SW480 (cell line): ENCODE measurements at regions not wholly inside any gene's neighbourhood (a gene's known extent, or its start where the extent isn't known, plus 50 kb on each side); places are given as distances from the start of the nearest gene placed in this dataset.
A peak's percentile ranks its signal among the peaks of the same experiment; 100 is the strongest.
"Not testable (repeated sequence)": the region's sequence is repeated elsewhere in the genome, so short reads cannot be mapped to it uniquely, and the experiment has no call there.

Experiments used
- DNase-seq: peaks from one replicate; pipeline ENCODE4 v3.0.0-alpha.2; 2016; ENCODE audit warnings: low spot score

DNA sequence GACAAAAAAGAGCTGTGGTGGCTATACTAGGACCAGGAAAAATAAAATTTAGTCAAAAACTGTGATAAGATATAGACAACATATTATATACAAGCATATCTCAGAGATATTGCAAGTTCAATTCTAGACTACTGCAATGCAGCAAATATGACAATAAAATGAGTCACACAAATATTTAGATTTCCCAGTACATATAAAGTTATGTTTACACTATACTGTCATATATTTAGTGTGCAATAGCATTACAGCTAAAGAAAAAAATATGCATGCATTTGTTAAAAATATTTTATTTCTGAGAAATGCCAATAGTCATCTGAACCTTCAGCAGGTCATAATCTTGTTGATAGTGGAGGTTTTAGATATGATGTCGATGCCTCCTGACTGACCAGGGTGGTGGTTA lies 72.1 kb downstream of the AKR1C4 start:
- no peak for DNase-seq

DNA sequence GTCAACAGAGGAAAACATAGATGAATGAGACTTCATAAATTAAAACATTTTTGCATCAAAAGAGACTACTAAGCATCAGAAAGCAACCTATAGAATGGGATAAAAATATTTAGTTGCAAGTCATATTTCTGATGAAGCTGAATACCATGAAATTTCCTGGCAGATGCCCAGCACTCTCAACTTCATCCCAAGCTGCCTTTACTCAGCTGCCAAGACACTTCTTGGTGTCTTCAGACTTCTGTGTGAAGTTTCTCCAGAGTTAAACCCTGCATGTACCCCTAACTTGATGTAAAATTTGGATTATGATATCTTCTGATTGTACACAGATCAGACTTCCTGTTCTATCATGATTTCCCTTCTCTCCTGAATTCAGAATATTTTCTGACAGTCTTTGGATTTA lies 73.2 kb downstream of the AKR1C4 start:
- no peak for DNase-seq

DNA sequence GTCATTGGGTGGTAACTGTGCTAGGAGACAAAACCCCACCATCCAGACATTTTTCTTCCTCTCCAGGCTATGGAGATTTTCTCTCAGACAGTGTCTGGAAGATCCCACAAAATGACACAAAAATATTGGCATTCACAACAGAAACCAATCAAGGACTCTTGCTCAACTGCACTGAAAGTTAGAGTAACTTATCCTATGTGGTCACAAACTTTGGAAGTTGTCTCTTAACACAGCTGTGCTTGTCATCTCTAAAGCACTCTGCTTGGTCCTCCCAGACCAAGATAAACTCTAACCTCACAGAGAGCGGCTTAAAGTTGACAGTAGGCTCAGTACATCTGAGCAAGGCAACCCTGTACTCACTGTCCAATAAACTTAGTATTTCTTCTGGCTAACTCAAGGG lies 74.9 kb downstream of the AKR1C4 start:
- DNase-seq: no peak

DNA sequence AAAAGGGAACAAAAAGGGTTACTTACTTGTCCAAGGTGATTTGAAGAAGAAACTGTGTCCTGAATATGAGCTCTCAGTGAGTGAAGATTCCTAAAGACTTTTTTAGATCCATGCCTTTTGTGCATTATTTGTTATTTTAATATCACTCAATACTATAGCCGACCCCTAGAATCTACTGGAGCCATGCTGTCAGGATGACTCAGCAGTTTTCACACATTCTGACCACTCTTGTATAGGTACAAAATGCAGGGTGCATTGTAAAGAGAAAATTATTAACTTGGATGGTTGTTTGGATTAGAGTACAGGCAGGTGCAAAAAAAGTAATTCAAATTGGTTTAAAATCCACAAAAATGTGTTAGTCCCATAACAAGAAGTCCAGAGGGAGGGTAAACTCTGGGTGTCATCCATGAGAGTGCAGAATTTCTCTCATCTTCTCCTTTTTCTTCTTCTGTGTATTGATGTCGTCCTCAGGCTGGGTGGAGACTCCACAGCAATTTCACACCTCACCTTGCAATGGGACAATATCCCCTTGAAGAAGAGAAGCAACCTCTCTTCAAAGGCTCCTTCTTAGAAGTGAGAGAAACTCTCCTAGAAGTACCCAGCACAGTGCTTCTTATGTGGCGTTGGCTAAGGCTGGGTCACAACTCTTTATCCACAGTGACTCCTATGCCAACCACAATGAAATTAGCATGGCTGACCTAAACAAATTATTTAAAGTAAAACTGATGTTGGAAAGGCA lies 75.6 kb downstream of the AKR1C4 start:
- DNase-seq: no peak

DNA sequence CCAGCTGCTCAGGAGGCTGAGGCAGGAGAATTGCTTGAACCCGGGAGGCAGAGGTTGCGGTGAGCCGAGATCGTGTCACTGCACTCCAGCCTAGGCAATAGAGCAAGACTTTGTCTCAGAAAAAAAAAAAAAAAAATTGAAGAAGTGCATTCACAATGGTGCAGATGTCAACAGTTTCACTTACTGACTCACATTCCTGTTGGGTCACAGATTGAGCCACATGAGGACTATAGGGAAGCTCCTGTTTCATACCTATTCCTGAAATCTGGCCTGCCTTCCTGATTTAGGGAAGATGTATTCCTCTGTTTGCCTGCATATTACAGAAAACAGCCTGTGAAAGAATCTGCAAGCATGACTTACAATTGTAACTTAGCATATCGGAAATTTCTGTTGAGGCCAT lies 78.2 kb downstream of the AKR1C4 start:
- no peak for DNase-seq

DNA sequence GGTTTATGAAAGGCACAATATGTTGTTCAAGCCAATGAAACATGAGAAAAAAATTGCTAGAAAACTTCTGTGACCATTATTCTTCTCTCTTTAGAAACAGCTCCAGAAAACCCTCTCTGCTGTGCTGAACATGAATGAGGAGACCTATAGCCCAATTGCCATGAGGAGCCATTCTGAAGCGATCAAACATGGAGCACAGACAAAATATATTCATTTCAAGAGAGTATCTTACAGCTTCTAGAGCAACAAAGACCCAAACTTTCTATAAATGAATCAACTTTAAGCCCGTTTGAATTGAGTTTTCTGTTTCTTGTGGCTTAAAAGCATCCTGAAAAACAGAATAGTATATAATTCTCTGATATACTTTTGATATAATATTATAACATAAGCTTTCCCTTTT lies 83.4 kb upstream of the UCN3 start:
- no peak for DNase-seq

DNA sequence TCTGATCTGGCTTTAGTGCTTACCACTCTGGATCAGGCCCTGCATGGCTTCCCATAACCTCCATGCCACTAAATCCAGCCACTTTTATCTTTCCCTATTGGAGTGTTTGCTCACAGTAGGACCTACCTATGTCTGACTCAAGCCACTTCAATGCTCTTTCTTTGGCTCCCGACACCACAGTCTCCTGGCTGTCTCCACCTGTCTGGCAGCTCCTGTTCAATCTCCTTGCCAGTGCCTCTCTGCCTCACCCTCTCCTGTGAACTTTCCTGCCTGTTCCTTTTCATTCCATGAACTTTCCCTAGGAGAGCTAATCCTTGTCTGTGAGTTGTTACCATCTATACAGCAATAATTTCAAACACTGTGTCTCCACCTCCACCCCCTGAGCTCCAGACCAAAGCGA lies 82.6 kb upstream of the UCN3 start:
- no peak for DNase-seq

DNA sequence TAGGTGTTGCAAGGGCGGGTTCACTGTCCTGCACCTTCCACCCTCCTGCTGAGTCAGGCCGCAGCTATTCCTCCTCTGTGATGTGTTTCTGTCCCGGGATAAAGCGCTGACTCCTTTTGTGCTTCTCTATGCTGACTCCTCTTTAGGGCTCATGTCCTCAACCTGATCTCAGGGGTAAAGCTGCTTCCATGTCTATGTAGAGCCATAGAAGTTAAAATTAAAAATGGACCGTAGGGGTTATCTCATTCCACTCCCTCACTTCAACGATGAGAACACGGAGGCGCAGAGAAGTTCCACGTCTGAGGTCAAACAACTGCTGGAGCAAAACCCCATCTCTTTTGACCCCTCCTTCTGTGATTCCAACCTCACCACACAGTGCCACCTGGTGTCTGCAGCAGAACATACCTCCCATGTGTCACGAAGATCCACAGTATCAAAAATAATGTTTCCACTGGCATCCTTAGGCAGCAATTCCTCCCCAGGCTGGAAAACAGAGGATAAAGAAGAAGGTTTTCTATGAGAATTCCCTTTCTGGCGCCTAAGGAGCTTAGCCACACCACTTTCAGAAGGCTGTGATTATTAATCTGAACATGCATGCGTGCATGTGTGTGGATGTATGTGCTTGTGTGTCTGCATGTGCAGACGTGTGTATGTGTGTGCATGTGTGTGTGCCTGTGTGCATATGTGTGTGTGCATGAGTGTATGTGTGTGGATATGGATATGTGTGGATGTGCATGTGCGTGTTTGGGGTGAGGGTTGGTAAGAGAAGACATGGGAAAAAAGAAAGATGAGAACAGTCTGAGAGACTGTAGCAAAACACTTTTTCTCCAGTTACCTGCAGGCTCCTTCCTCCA lies 81.2 kb upstream of the UCN3 start:
- peak; percentile 70 for DNase-seq

DNA sequence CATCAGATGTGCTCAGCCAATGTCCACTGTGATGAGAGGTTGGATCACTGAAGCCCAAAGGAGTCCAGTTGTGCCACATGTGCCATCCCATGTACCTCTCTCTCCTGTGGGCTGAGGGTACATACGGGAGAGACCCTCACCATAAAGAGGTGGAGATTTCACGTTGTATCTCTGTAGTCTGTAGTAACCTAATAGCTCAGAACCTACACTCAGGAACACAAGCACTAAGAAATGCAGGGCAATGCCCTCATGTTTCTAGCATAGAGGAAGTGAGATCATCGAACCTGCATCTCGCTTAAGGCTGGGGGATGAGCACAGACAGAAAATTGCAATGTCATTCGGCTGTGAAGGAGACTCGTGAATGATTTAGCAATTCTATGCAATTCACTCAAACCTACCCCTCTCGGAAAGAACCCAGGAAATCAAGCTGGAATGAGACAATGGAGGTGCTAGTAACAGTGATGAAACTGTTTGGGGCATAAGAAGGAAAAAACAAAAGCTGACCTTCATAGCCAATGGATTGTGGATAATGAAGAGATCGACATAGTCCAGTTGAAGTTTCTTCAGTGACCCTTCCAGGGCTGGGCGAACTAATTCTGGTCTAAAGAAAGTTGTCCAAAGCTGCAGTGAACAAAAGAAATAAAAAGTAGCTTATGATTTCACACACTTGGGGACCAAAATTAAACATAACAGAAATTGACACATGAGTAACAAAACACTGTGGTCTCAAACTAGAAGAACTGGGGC lies 80.3 kb upstream of the UCN3 start:
- no peak for DNase-seq

DNA sequence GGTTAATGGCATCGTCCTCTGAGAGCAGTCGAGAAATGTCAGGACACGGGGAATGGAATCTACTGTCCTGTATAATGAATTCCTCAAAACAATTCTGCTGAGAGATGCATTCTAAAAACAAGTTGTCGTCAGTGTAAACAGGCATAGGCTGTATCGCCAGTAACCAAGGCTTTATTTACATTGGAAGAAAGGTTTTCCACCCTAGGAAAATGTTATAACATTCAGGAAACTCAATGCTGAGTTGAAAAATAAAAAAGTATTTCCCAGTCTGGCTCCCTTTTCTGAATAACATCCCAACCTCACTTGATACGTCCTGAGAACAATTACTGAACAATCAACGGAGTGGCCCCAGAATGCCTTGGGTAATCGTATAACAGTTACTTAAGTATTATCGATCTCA lies 79.6 kb upstream of the UCN3 start:
- DNase-seq: no peak

DNA sequence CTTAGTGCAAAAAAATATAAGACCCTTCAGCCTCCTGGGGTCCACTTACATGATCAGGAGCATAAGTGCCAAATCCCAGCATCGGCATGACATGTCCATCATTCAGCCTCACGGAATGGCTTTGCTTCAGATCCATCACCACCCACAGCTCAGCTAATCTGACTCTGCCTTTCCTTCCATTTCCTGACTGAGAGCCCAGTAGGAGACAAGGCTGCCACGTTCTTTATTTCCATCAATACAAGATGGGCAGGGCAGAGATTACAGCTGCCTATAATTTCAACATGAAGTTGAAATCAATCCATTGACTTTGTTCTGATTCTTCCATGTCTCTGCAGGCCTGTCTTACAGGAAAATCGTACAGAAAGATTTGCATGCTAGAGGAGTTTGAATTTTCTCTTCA lies 76.4 kb upstream of the UCN3 start:
- no peak for DNase-seq

DNA sequence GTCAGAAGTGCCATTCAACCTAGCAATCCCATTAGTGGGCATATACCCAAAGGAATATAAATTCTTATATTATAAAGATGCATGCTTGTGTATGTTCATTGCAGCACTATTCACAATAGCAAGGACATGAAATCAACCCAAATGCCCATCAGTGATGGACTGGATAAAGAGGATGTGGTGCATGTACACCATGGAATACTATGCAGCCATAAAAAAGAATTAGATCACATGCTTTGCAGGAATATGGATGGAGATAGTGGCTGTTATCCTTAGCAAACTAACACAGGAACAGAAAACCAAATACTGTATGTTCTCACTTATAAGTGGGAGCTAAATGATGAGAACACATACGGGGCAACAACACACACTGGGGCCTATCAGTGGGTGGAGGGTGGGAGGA lies 75.5 kb upstream of the UCN3 start:
- DNase-seq: not testable (repeated sequence)

DNA sequence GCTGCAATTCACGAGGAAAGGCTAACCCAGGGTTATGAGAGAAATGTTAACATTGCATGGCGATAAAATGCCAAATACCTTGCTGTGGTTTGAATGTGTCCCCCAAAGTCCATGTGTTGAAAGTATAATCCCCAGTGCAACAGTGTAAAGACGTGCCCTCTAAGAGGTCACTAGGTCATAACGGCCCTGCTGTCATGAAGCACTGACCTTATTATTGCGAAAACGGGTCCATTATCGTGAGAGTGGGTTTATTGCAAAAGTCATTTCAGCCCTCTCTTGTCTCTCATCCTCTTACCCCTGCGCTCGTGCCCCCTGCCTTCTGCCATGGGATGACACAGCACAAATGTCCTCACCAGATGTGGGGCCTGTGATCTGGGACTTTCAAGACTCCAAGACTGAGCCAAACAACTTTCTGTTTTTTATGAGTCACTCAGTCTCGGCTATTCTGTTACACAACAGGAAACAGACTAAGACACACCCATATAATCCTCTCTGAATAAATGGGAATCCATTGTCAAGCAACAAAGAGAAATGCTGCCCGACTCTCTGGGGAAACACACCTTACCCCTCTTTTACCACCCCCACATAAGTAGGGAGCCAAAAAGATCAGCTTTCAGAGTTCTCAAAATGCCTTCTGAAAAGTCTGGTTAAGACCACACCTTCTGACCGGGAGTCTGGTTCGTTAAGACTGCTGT lies 73.1 kb upstream of the UCN3 start:
- peak; percentile 57 for DNase-seq

DNA sequence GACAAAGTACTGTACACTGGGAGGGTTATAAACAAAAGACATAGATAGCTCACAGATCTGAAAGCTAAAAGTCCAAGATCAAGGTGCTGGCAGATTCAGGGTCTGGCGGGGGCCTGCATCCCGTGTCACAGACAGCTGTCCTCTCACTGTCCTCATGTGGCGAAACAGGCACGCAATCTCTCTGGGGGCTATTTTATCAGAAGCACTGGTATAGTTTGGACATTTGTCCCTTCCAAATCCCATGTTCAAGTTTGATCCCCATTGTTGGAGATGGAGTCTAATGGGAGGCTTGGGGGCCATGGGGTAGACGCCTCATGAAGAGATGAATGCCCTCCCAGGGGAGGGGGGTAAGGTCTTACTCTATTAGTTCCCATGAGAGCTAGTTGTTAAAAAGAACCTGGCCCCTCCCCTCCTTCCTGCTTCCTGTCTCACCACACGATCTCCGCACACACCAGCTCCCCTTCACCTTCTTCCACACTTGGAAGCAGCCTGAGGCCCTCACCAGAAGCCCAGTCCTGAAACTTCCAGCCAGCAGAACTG lies 72.5 kb upstream of the UCN3 start:
- DNase-seq: no peak

DNA sequence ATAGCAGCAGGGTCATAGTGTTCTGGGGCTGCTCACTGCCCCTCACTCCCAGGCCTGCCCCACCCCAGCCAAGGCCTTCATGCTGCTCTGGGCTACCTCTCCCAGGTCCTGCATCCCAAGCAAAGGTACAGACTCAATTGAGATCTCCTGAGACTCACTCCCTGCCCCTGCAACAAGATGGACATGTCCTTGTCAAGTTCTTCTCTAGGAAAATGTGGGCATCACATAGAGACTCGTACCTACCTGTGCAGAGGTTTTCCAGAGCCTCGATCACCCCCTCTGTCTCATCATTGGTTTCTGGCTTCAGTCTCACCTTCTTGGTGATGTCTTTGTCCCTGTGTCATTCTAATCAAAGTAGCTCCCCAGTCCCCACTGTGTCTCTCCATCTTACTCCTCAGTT lies 71.8 kb upstream of the UCN3 start:
- DNase-seq: not testable (repeated sequence)

DNA sequence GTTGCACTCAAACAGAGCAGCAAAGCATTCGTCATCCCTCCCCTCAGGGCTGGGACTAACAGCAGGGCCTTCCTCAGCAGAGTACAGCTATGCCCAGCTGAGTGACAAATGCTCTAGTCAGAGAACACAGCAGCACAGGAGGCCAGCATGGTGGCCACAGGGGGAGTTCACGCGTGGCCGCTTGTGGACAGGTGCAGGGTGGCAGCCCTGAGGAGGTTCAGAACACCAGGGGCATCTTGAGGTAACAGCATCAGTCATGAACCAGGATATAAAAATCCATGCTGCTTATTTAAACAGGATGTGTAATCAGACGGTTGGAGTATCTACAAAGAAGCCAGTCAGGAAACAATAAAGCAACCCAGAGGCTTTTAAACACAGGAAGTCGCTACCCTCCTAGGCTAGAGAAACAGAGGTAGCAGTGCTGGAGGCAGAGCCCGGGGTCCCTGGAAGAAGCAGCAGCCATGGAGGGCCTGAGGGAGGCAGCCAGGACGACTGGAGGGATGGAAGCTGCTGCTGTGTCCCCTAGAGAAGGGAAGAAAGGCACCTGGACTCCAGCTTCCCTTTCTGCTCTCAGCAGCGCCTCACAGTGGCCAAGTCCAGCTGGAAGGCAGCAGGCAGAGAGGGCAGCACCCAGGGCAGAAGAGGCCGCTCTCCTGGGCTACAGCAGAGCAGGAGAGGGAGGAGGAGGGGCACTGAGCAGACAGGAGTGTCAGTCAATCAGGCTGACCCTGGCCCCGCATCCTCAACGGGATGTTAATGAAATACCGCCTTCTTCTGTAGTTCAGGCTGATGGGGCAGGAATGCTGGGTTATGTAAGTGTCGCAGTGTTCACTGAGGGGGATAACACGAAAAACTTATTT lies 70.8 kb upstream of the UCN3 start:
- peak; percentile 13 for DNase-seq

DNA sequence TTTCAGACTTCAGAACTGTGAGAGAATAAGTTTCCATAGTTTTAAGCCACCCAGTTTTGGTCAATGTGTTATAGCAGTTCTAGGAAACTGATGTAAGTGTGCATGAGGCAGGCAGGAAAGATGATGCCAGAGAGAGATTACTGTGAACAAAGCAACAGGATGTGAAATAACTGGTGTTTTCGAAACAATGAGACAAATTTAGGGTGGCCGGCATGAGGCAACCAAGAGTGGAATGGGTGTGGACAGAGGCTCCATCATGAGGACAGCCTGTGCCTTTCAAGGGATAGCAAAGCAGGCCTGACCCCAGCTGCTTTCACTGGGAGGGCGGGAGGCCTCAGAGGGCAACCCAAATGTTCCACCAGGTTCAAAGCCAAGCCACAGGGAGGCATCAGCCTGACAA lies 67.3 kb upstream of the UCN3 start:
- no peak for DNase-seq

DNA sequence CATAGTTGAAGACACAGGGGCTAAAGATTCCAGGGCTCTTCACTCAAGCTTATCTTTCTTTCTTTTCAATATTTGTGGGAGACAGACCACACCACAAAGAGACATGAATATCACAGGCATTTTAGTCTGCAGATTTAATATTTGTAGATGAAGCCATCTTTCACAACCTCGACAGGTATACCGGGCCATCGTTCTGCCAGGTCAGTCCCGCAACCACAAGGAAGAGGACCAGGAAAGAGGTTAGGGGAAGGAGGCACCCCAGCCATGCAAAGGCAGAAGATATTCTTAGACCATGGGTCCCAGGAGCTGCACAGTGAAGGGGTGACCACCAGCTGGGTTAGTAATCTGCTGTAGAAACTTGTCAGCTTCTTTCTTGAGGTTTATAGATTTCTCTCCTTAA lies 66.8 kb upstream of the UCN3 start:
- no peak for DNase-seq

DNA sequence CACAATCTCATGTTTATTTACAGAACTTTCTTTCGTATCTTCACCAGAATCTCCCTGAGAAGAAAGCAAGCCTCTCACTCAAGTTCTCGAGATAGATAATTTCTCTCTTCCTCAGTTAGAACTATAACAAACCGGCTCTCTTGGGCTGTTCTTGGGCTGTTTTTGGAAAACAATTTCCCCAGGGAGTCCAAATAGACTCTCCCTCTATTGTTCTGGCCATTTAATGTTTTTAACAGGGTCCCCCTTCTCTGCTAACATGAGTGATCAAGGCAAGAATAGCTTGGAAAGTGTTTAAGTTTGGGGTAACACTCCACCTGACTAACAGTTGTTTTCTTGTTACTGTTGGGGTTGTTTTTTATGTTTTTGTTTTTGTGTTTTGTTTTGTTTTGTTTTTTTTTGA lies 64.8 kb upstream of the UCN3 start:
- DNase-seq: no peak

DNA sequence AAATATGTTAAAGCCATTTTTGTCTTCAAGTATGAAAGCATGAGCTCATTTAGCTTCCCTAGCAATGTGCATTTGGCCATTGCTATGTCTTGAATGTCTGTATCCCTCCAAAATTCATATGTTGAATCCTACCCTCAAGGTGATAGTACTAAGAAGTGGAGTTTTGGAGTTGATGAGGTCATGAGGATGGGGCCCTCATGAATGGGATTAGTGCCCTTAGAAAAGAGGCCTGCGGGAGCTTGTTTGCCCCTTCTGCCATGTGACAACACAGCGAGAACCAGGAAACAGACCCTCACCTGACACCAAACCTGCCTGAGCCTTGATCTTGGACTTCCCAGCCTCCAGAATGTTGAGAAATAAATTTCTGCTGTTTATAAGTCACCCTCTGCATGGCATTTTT lies 61.3 kb upstream of the UCN3 start:
- no peak for DNase-seq

DNA sequence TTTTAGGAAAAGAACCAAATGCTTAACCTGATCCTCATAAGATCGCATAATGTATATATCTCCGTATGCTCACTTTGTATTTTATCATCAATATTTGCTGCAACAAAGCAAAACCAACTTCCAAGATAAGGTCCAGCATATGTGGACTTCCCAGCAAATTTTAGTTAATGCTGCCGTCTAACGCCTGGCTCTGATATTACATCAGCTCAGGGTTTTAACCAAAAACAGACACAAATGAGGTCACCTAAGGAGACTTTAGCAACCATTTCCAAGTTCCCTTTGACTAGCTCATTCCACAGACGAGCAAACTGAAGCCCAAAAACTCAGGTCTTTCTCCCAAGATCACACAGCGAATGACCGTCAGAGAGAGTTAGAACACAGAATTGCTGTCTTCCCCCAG lies 59.4 kb upstream of the UCN3 start:
- DNase-seq: no peak
